ENCODE measurements at regions not wholly inside any gene's neighbourhood (a gene's known extent, or its start where the extent isn't known, plus 50 kb on each side); places are given as distances from the start of the nearest gene placed in this dataset.
"Not testable (repeated sequence)": the region's sequence is repeated elsewhere in the genome, so short reads cannot be mapped to it uniquely, and the experiment has no call there.

- no peak for DNase-seq
These were observed 890.2 kb downstream of the FLRT2 start for GRCh38 chr14:86420131-86420530.

GRCh38 chr14:86414146-86414545 lies 884.2 kb downstream of the FLRT2 start:
- no peak for DNase-seq

GRCh38 chr14:86404989-86405649 lies 875.2 kb downstream of the FLRT2 start:
- no peak for DNase-seq

GRCh38 chr14:86404425-86404824 lies 874.5 kb downstream of the FLRT2 start:
- no peak for DNase-seq

GRCh38 chr14:86402545-86402944 lies 872.6 kb downstream of the FLRT2 start:
- DNase-seq: no peak

- DNase-seq: no peak
These were observed 861.1 kb downstream of the FLRT2 start for GRCh38 chr14:86391085-86391484.

- no peak for DNase-seq
These were observed 858.3 kb downstream of the FLRT2 start for GRCh38 chr14:86388216-86388615.

GRCh38 chr14:86373886-86374285 lies 843.9 kb downstream of the FLRT2 start:
- DNase-seq: no peak

GRCh38 chr14:86372402-86372801 lies 842.5 kb downstream of the FLRT2 start:
- DNase-seq: no peak

GRCh38 chr14:86364634-86365033 lies 834.7 kb downstream of the FLRT2 start:
- DNase-seq: no peak

- no peak for DNase-seq
These were observed 833.6 kb downstream of the FLRT2 start for GRCh38 chr14:86363576-86363975.

- no peak for DNase-seq
These were observed 833.1 kb downstream of the FLRT2 start for GRCh38 chr14:86363047-86363446.

- DNase-seq: peak; percentile 33
These were observed 827.9 kb downstream of the FLRT2 start for GRCh38 chr14:86357876-86358275.

GRCh38 chr14:86357119-86357518 lies 827.2 kb downstream of the FLRT2 start:
- DNase-seq: no peak

- DNase-seq: no peak
These were observed 817.0 kb downstream of the FLRT2 start for GRCh38 chr14:86346818-86347384.

GRCh38 chr14:86334355-86334754 lies 804.4 kb downstream of the FLRT2 start:
- DNase-seq: no peak

GRCh38 chr14:86333493-86333892 lies 803.5 kb downstream of the FLRT2 start:
- no peak for DNase-seq

GRCh38 chr14:86331341-86331740 lies 801.4 kb downstream of the FLRT2 start:
- peak; percentile 29 for DNase-seq

GRCh38 chr14:86321151-86321550 lies 791.2 kb downstream of the FLRT2 start:
- no peak for DNase-seq

GRCh38 chr14:86312154-86312665 lies 782.3 kb downstream of the FLRT2 start:
- not testable (repeated sequence) for DNase-seq

- DNase-seq: peak; percentile 43
These were observed 781.2 kb downstream of the FLRT2 start for GRCh38 chr14:86311151-86311550.

- no peak for DNase-seq
These were observed 780.7 kb downstream of the FLRT2 start for GRCh38 chr14:86310611-86311010.

- no peak for DNase-seq
These were observed 780.2 kb downstream of the FLRT2 start for GRCh38 chr14:86310148-86310547.

- no peak for DNase-seq
These were observed 775.1 kb downstream of the FLRT2 start for GRCh38 chr14:86305058-86305457.

GRCh38 chr14:86299994-86300393 lies 770.0 kb downstream of the FLRT2 start:
- DNase-seq: peak; percentile 69

Measured in NCI-H524 treated with DMSO at 0.1 percent for 48 hours (cell line).